HL-60 (cell line): ENCODE measurements at regions not wholly inside any gene's neighbourhood (a gene's known extent, or its start where the extent isn't known, plus 50 kb on each side); places are given as distances from the start of the nearest gene placed in this dataset.

Source experiments
- CTCF ChIP-seq: IDR thresholded peaks from one replicate; pipeline ENCODE4 v1.5.1; 2011; ENCODE audit warnings: low read length, control low read depth, inconsistent platforms; ENCODE audit not compliant: insufficient read depth
- POLR2AphosphoS5 ChIP-seq: IDR thresholded peaks from 2 replicates; pipeline ENCODE4 v1.6.1; 2012; ENCODE audit warnings: low read depth
- SPI1 ChIP-seq: IDR thresholded peaks from 2 replicates; pipeline ENCODE4 v1.6.1; 2012; ENCODE audit warnings: low read depth, mild to moderate bottlenecking, borderline replicate concordance

GRCh38 chr10:88063861-88064557 lies 200.6 kb downstream of the PTEN start:
- TF ChIP-seq CTCF (no peak), POLR2AphosphoS5 (no peak), SPI1 (no peak)
